Keratinocyte (primary cell): ENCODE measurements at regions not wholly inside any gene's neighbourhood (a gene's known extent, or its start where the extent isn't known, plus 50 kb on each side); places are given as distances from the start of the nearest gene placed in this dataset.

Experiments used
- DNase-seq: peaks from one replicate; pipeline ENCODE4 v3.0.0-alpha.2; 2011; ENCODE audit warnings: low read depth, missing footprints, low spot score
- FAIRE-seq: peaks from 2 replicates; lab custom pipeline; 2011; peaks lifted over from hg19 to GRCh38; lab: Jason Lieb, UNC
- H2AFZ ChIP-seq: 2 replicates; pipeline ENCODE4 v1.6.0; 2012; ENCODE audit warnings: low read length, control low read depth, inconsistent platforms; ENCODE audit not compliant: control insufficient read depth
- H3K27ac ChIP-seq: 2 replicates; pipeline ENCODE4 v1.5.1; 2011; ENCODE audit warnings: low read length; ENCODE audit not compliant: control insufficient read depth, insufficient read depth
- H3K27me3 ChIP-seq: 3 replicates; pipeline ENCODE4 v1.6.0; 2011; ENCODE audit warnings: low read length; ENCODE audit not compliant: control insufficient read depth, insufficient read depth; ENCODE audit errors: extremely low read depth
- H3K36me3 ChIP-seq, 2 experiments: 2 replicates in 1 of 2; 3 replicates in 1 of 2; pipeline ENCODE4 v1.5.1; 2011; ENCODE audit warnings: low read length in 2 of 2, mild to moderate bottlenecking in 1 of 2; ENCODE audit not compliant: control insufficient read depth in 2 of 2, insufficient read depth in 2 of 2; ENCODE audit errors: extremely low read depth in 1 of 2
- H3K4me1 ChIP-seq: 3 replicates; pipeline ENCODE4 v1.5.1; 2011; ENCODE audit warnings: low read length; ENCODE audit not compliant: control insufficient read depth, insufficient read depth; ENCODE audit errors: extremely low read depth
- H3K4me2 ChIP-seq: 3 replicates; pipeline ENCODE4 v1.6.0; 2011; ENCODE audit warnings: low read depth, low read length; ENCODE audit not compliant: control insufficient read depth, insufficient read depth; ENCODE audit errors: extremely low read depth
- H3K4me3 ChIP-seq, 3 experiments: fragments of 200-600 bp in 1 of 3; sonication (generic) in 1 of 3; 2 replicates in 2 of 3; 3 replicates in 1 of 3; pipeline ENCODE4 v1.5.1; 2011 to 2016; ENCODE audit warnings: low read length in 3 of 3, mild to moderate bottlenecking in 3 of 3, control low read depth in 2 of 3, inconsistent platforms in 1 of 3, low read depth in 1 of 3, mixed read lengths in 1 of 3, mixed run types in 1 of 3, moderate library complexity in 1 of 3; ENCODE audit not compliant: control insufficient read depth in 2 of 3, insufficient read depth in 2 of 3; ENCODE audit errors: extremely low read depth in 1 of 3
- H3K79me2 ChIP-seq: 2 replicates; pipeline ENCODE4 v1.6.0; 2012; ENCODE audit warnings: low read length; ENCODE audit not compliant: control insufficient read depth, insufficient read depth
- H3K9ac ChIP-seq: 3 replicates; pipeline ENCODE4 v1.6.0; 2011; ENCODE audit warnings: low read length; ENCODE audit not compliant: control insufficient read depth, insufficient read depth; ENCODE audit errors: extremely low read depth
- H3K9me1 ChIP-seq: 3 replicates; pipeline ENCODE4 v1.6.0; 2011; ENCODE audit warnings: low read length; ENCODE audit not compliant: control insufficient read depth, insufficient read depth; ENCODE audit errors: extremely low read depth
- H3K9me3 ChIP-seq: 2 replicates; pipeline ENCODE4 v1.5.1; 2012; ENCODE audit warnings: low read depth, low read length; ENCODE audit not compliant: control insufficient read depth
- H4K20me1 ChIP-seq: 3 replicates; pipeline ENCODE4 v1.6.0; 2011; ENCODE audit warnings: low read length; ENCODE audit not compliant: control insufficient read depth, insufficient read depth; ENCODE audit errors: extremely low read depth
- EZH2 ChIP-seq: IDR thresholded peaks from one replicate; pipeline ENCODE4 v1.6.1; 2012; ENCODE audit warnings: inconsistent platforms, mild to moderate bottlenecking, low read length, moderate library complexity
- dilution Hi-C: fragments of 300-500 bp; cut with MboI; formaldehyde crosslinking; loops from one replicate; pipeline ENCODE4 v1.7.0; 2020; ENCODE audit warnings: low sequenced_read_pairs; ENCODE audit not compliant: extremely low pct_ligation_motif_present
- TF ChIP-seq, protein P1 (sequence below), 3 experiments: IDR thresholded peaks in 1 of 3; conservative IDR thresholded peaks in 1 of 3; optimal IDR thresholded peaks in 1 of 3; 2 replicates in 2 of 3; 3 replicates in 1 of 3; pipeline versions ENCODE3 to v1.5.1; 2011; ENCODE audit warnings: low read length in 3 of 3, mild to moderate bottlenecking in 3 of 3, moderate library complexity in 2 of 3, control low read depth in 1 of 3, inconsistent platforms in 1 of 3; ENCODE audit not compliant: insufficient read depth in 2 of 3; ENCODE audit errors: extremely low read depth in 1 of 3

DNA sequence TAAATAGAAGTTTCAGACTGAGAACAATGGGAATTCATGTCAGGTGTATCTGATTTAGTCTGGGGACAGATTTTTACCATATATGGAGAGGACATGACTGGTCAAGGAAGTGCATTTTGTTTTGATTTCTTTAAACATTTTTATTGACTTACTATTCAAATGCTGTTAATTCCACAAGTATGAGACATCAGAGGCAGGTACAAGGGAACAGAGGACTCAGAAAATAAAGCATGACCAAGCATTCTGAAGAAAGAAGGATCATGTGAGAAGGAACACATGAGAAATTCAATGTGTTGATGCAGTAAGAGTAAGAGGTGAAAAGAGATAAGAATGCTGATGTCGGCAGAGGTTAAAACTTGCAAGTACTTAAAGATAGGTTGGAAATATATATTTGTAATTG is 1452.6 kb downstream of the PCDH7 start:
- peak; percentile 42 for DNase-seq
- no peak overlapping the region for H3K9ac ChIP-seq
- peak; percentile 79 for FAIRE-seq
- H3K4me3 ChIP-seq, result no peak overlapping the region
- H3K36me3 ChIP-seq, result no peaks in the 10 kb centered on the region
- no peaks in the 10 kb centered on the region for H3K27me3 ChIP-seq
- no peaks in the 10 kb centered on the region for H3K79me2 ChIP-seq
- dilution Hi-C loops, result no loop called here
- no peak overlapping the region for H2AFZ ChIP-seq
- no peaks in the 10 kb centered on the region for H4K20me1 ChIP-seq
- no peaks in the 10 kb centered on the region for H3K9me3 ChIP-seq
- peaks cover 10% of the 10 kb centered on the region for H3K4me1 ChIP-seq
- H3K4me2 ChIP-seq, result no peak overlapping the region
- H3K27ac ChIP-seq, result no peak overlapping the region
- no peak for TF ChIP-seq EZH2
- TF ChIP-seq, protein P1, sequence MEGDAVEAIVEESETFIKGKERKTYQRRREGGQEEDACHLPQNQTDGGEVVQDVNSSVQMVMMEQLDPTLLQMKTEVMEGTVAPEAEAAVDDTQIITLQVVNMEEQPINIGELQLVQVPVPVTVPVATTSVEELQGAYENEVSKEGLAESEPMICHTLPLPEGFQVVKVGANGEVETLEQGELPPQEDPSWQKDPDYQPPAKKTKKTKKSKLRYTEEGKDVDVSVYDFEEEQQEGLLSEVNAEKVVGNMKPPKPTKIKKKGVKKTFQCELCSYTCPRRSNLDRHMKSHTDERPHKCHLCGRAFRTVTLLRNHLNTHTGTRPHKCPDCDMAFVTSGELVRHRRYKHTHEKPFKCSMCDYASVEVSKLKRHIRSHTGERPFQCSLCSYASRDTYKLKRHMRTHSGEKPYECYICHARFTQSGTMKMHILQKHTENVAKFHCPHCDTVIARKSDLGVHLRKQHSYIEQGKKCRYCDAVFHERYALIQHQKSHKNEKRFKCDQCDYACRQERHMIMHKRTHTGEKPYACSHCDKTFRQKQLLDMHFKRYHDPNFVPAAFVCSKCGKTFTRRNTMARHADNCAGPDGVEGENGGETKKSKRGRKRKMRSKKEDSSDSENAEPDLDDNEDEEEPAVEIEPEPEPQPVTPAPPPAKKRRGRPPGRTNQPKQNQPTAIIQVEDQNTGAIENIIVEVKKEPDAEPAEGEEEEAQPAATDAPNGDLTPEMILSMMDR (optimal IDR thresholded peaks at IDR 0.05 in 1 of 3, IDR thresholded peaks at IDR 0.05 in 1 of 3, conservative IDR thresholded peaks at IDR 0.05 in 1 of 3; ENCODE audit: extremely low read depth in 1 of 3, insufficient read depth in 2 of 3, low read length in 3 of 3), result no peak
- no peaks in the 10 kb centered on the region for H3K9me1 ChIP-seq

DNA sequence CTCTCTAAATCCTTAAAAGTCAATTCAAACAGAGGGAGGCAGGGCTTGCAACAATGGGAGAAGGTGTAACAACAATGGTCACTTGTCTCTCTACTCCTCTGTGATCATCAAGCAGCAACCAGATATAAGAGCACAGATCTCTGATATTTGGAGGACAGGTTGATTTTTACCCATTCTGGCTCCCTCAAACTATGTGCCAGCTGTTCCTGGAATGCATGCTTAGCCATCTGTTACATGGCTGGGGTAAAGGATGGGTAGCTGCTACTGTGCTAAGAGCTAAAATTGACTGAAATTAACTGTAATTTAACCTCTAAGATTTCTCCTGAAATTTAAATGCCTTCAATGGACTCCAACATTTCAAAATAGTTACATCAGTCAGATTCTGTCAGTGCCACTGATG is 1459.9 kb downstream of the PCDH7 start:
- no peak overlapping the region for H2AFZ ChIP-seq
- dilution Hi-C loops, result no loop called here
- H3K36me3 ChIP-seq, result no peaks in the 10 kb centered on the region
- no peak overlapping the region for H3K4me2 ChIP-seq
- no peaks in the 10 kb centered on the region for H3K9me3 ChIP-seq
- FAIRE-seq, result no peak
- H4K20me1 ChIP-seq, result no peaks in the 10 kb centered on the region
- no peak overlapping the region for H3K27ac ChIP-seq
- H3K4me1 ChIP-seq, result peaks cover 4% of the 10 kb centered on the region
- H3K4me3 ChIP-seq, result no peak overlapping the region
- no peaks in the 10 kb centered on the region for H3K9me1 ChIP-seq
- H3K79me2 ChIP-seq, result no peaks in the 10 kb centered on the region
- TF ChIP-seq, protein P1 (optimal IDR thresholded peaks at IDR 0.05 in 1 of 3, IDR thresholded peaks at IDR 0.05 in 1 of 3, conservative IDR thresholded peaks at IDR 0.05 in 1 of 3; ENCODE audit: extremely low read depth in 1 of 3, insufficient read depth in 2 of 3, low read length in 3 of 3), result no peak
- no peak for TF ChIP-seq EZH2
- no peak overlapping the region for H3K9ac ChIP-seq
- no peaks in the 10 kb centered on the region for H3K27me3 ChIP-seq
- no peak for DNase-seq
